NCI-H226 (cell line): ENCODE measurements at regions not wholly inside any gene's neighbourhood (a gene's known extent, or its start where the extent isn't known, plus 50 kb on each side); places are given as distances from the start of the nearest gene placed in this dataset.

Experiments used
- DNase-seq: peaks from one replicate; pipeline ENCODE4 v3.0.0-alpha.2; 2015

- DNase-seq = no peak
Measured at GRCh38 chr4:3384391-3384770, 57.4 kb upstream of the HGFAC start.

DNA sequence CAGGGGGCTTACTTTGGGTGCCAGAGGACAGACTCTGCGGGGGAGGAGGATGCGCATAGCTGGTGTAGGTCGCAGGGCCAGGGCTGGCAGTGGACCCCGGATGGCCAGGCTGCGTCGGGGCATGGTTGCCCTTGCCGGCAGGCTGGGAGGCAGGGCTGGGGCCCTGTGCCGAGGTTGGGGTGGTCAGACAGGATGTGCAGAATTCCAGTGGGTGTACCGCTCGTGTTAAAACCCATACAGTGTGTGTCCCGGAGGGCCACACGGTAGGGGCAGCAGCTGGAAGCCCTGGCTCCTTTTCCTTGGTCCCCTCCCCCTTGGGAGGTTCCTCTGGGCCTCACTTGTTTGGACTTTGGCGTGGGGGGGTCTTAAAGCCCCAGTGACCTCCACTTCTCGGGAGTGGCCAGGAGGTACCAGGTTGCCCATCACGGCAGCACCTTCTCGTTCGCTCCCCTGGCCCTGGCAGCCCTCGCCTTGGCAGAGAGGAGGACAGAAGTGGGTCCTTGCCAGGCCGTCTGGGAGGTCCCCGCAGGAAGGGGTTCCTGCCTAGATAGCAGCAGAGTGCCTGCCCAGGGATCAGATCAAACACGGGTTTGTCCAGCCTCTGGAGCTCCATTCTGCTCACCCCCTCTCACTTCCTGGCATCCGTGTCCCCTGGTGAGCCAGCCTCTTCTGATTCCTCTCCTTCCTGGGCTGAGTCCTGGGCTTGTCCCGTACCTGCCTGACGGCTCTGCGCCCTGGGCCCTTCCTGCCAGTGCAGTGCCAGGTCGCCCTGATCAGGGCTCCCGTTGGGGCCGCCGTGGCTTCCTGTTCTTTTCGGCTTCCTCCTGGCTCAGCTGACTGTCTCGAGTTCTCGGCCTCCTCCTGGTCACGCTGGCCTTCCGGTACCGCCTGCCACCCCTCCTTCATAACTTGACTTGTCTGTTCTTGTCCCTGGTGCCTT lies 56.7 kb upstream of the HGFAC start:
- DNase-seq = no peak

GRCh38 chr4:3385711-3386420 lies 55.9 kb upstream of the HGFAC start:
- no peak for DNase-seq

- DNase-seq = no peak
Measured at GRCh38 chr4:3386526-3386925, 55.2 kb upstream of the HGFAC start.

GRCh38 chr4:3387154-3387942 lies 54.4 kb upstream of the HGFAC start:
- no peak for DNase-seq

- no peak for DNase-seq
Measured at GRCh38 chr4:3387943-3388361, 53.8 kb upstream of the HGFAC start.

DNA sequence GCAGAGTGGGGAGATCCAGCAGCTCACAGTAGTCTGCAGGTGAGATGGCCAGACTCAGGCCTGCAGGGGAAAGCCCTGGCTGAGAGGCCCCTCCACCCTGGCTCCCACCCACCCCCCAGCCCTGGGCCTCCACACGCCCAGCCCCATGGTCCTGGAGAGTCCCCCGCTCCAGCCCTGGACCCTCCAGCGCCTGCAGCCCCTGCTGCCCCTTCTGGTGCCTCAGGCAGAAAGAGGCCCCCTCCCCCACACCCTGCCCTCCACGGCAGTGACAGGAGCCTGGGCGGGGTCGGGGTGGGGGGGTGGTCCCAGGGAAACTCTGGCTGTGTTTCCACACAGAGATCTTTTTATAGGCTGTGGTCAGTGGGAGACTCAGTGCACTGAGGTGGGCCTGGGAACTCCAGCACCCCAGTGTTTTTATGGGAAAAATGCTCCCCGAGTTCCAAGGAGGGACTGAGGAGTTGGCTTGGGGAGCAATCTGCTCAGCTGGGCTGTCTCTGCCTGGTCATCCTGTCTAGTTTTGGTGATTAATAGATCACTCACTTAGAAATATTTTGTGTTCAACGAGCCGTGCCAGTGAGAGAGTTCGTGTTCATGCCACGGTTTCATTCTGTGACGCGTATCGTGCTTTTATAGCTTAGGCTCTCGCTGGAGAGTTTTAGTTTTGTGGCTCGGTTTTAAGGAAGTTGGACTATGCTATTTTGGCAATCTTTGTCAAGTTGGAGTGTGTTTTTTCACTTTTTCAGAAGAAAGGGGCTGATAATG lies 53.1 kb upstream of the HGFAC start:
- DNase-seq = no peak

DNA sequence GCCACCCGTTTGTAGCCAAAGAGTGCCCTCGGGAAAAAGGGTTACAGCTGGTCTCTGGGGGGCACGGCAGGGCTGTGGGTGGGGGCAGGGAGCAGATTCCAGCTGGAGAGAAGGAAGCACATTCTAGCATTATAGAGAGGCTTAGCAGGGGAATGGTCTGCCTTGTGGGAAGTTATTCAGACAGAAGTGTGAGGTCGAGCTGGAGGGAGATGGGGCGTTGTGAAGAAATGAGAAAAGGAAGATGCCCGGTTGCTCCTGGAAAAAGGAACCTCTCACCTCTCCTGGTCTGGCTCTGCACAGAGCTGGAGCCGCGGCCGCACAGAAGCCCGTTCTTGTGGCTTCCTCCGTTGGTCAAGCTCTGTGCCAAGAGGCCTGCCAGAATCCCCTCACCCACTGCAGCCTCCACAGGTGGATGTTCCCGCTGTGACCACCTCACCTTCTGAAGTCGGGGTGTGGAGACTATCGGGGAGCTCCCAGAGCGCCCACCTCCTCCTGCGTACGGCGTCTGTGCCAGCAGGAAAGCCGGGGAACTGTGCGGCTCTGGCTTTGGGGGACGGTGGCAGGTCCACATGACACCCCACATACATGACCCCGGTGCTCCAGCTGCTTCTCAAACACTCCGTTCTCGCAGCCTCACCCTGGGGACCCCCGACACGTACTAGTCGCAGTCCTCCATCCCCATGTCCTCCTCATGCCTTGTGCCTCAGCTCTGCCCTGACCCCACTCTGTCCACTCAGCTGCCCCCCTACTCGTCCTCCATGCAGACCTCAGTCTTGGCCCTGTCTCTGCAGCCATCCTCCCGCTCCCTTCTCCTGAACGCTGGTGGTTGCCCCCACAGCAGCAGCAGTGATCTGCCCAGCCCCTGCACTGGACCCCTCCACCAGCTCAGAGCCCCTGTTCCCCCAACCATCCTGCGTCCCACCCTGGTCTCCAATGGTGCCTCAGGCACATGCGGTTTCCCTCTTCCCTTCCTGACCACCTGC lies 52.2 kb upstream of the HGFAC start:
- no peak for DNase-seq

- no peak for DNase-seq
Measured at GRCh38 chr4:3390288-3390811, 51.4 kb upstream of the HGFAC start.

GRCh38 chr4:3391422-3391821 lies 50.3 kb upstream of the HGFAC start:
- DNase-seq = no peak
